HFFc6 (cell line): ENCODE measurements at regions not wholly inside any gene's neighbourhood (a gene's known extent, or its start where the extent isn't known, plus 50 kb on each side); places are given as distances from the start of the nearest gene placed in this dataset.

Experiments
- DNase-seq: peaks from one replicate; pipeline ENCODE4 v3.0.0-alpha.2; 2018
- H3K27ac Mint-ChIP-seq: 2 replicates; pipeline ENCODE4 v1.8.0; 2020; ENCODE audit warnings: mild to moderate bottlenecking, mixed read lengths
- H3K27me3 Mint-ChIP-seq: 2 replicates; pipeline ENCODE4 v1.8.0; 2021; ENCODE audit warnings: mild to moderate bottlenecking, moderate library complexity, mixed read lengths; ENCODE audit not compliant: insufficient read depth
- H3K36me3 Mint-ChIP-seq: 2 replicates; pipeline ENCODE4 v1.8.0; 2021; ENCODE audit warnings: low read depth, mixed read lengths
- H3K4me1 Mint-ChIP-seq: 2 replicates; pipeline ENCODE4 v1.8.0; 2020; ENCODE audit warnings: low read depth, mixed read lengths
- H3K4me3 Mint-ChIP-seq: 2 replicates; pipeline ENCODE4 v1.8.0; 2020; ENCODE audit warnings: mild to moderate bottlenecking, moderate library complexity, mixed read lengths
- H3K9me3 Mint-ChIP-seq: 2 replicates; pipeline ENCODE4 v1.8.0; 2020; ENCODE audit warnings: mild to moderate bottlenecking, mixed read lengths
- TF ChIP-seq, protein P1 (sequence below): fragments of 200-600 bp; sonication (generic); IDR thresholded peaks from 2 replicates; pipeline ENCODE4 v1.5.0; 2021; ENCODE audit warnings: antibody characterized with exemption, mild to moderate bottlenecking

DNA sequence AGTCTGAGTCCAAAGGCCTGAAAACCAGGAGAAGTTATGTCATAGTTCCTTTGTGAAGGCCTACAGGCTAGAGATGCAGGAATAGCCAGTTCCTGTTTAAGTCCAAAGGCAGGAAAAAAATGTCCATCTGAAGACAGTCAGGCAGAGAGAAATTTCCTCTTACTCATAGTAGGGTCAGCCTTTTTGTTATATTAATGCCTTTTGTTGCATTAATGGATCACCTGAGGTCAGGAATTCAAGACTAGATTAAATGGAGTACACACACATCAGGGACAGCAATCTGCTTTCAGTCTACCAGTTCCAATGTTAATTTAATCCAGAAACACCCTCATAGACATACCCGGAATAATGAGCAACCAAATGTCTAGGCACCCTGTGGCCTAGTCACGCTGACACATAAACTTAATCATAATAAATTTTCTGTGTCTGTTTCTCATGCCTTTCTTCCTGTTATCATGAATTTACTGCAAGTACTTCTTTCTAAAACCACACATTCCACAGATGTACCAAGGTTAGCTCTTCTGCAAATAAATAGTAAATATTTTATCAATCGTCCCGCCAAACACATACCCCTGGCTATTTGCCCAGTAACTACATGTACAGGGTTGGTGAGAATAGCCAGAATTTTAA lies 703.9 kb downstream of the EFNA5 start:
- TF ChIP-seq, protein P1, sequence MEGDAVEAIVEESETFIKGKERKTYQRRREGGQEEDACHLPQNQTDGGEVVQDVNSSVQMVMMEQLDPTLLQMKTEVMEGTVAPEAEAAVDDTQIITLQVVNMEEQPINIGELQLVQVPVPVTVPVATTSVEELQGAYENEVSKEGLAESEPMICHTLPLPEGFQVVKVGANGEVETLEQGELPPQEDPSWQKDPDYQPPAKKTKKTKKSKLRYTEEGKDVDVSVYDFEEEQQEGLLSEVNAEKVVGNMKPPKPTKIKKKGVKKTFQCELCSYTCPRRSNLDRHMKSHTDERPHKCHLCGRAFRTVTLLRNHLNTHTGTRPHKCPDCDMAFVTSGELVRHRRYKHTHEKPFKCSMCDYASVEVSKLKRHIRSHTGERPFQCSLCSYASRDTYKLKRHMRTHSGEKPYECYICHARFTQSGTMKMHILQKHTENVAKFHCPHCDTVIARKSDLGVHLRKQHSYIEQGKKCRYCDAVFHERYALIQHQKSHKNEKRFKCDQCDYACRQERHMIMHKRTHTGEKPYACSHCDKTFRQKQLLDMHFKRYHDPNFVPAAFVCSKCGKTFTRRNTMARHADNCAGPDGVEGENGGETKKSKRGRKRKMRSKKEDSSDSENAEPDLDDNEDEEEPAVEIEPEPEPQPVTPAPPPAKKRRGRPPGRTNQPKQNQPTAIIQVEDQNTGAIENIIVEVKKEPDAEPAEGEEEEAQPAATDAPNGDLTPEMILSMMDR: no peak
- Mint-ChIP-seq H3K27ac (no peak overlapping the region), H3K4me1 (no peaks in the 10 kb centered on the region), H3K27me3 (no peaks in the 10 kb centered on the region), H3K4me3 (no peak overlapping the region), H3K36me3 (no peaks in the 10 kb centered on the region), H3K9me3 (peaks cover 32% of the 10 kb centered on the region)
- no peak for DNase-seq

DNA sequence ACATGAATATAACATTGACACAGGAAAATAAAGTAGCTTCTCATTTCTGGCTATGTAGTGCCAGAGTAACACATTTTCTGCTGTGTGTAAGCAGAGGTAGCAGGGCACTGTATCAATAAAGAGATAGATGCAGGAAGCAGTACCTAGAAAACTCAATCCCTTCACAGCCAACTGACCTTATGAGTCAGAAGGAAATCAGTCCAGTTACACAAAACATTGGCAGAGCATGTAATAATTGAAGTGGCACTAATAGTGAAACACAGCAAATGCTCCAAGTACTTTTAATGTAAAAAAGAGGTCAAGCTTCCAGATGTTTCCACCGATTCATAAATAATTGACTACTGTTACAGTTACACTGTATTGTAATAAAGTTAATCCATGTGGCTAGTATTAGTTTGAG lies 706.6 kb downstream of the EFNA5 start:
- Mint-ChIP-seq H3K9me3 (peaks cover 45% of the 10 kb centered on the region), H3K4me1 (no peaks in the 10 kb centered on the region), H3K27me3 (no peaks in the 10 kb centered on the region), H3K36me3 (no peaks in the 10 kb centered on the region), H3K4me3 (no peak overlapping the region), H3K27ac (no peak overlapping the region)
- DNase-seq: no peak
- TF ChIP-seq, protein P1: no peak

DNA sequence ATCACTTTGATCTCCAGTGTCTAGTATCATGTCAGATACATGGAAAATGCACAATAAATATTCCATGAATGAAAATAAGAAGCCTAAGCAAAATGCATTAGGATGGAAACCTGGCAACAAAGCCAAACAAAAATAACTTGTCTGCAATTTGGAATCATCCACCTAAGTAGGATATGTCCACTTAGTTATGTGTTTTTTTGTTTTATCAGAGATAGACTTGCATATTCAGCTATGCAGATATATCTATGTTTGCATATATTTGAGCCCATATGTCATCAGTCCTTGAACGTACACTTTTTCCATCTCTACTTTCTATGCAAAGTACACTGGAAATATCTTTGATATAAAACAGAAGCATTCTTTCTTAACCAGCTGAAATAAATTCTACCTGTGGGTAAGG lies 707.1 kb downstream of the EFNA5 start:
- Mint-ChIP-seq H3K27ac (no peak overlapping the region), H3K4me1 (no peaks in the 10 kb centered on the region), H3K4me3 (no peak overlapping the region), H3K9me3 (peaks cover 46% of the 10 kb centered on the region), H3K27me3 (no peaks in the 10 kb centered on the region), H3K36me3 (no peaks in the 10 kb centered on the region)
- DNase-seq: no peak
- TF ChIP-seq, protein P1: no peak

DNA sequence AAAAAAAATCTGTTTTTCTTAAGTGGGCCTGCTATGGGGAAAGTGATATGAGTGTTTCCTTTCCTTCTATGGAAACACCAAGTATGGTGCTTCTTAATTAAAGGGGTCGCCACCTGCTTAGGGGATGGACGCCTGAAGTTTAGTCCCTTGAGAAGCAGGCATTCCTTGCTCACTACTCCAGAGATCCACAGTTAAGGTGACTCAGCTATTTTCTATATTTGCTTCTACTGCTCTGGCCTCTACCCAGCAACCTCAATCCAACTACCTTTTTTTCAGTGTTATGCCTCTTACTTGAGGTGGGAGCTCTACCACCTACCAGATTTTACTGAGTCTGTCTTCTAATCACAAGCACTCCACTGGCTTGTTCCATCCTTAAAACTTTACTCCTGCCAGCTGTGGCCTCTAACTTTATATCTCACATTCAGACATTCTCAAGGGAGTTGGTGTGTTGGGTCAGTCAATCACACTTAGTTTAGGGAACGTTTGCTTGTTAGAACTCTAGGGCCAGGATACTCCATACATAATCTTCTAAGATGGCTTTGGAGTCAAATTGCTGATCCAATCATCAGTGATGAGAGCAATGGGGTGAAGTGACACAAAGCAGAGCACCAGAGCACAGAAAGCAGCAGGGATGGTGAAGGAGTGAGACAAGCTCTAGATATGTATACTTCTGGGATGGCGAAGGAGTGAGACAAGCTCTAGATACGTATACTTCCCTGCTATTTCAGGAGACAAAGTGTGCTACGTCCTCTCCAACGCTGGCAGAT lies 708.1 kb downstream of the EFNA5 start:
- TF ChIP-seq, protein P1: no peak
- Mint-ChIP-seq H3K9me3 (peaks cover 45% of the 10 kb centered on the region), H3K4me1 (no peaks in the 10 kb centered on the region), H3K27me3 (no peaks in the 10 kb centered on the region), H3K27ac (no peak overlapping the region), H3K36me3 (no peaks in the 10 kb centered on the region), H3K4me3 (no peak overlapping the region)
- DNase-seq: no peak

DNA sequence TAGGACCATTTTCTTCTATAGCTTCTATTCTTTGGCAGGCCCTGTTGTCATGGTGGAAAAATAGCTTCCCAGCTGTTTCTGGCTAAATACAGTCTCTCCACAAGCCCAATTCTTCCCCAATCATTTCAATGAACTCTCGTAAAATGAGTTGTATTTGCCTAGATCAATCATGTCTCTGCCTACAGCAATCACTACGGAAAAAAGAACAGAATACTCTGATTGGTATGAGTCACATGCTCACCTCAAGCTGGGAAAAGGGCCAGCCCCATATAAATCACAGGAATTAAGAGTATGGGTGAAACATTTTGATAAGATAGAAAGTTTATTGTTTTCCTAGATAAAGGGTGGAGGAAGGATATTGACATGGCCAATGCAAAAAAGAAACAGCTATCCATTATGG lies 711.4 kb downstream of the EFNA5 start:
- no peaks in the 10 kb centered on the region for H3K36me3 Mint-ChIP-seq
- H3K4me1 Mint-ChIP-seq: no peaks in the 10 kb centered on the region
- DNase-seq: no peak
- H3K4me3 Mint-ChIP-seq: no peak overlapping the region
- TF ChIP-seq, protein P1: no peak
- H3K27ac Mint-ChIP-seq: no peak overlapping the region
- H3K9me3 Mint-ChIP-seq: peaks cover 38% of the 10 kb centered on the region
- no peaks in the 10 kb centered on the region for H3K27me3 Mint-ChIP-seq
